NCI-H146 treated with DMSO at 0.1 percent for 48 hours (cell line): ENCODE measurements at regions not wholly inside any gene's neighbourhood (a gene's known extent, or its start where the extent isn't known, plus 50 kb on each side); places are given as distances from the start of the nearest gene placed in this dataset.
"Not testable (repeated sequence)": the region's sequence is repeated elsewhere in the genome, so short reads cannot be mapped to it uniquely, and the experiment has no call there.

Experiments
- DNase-seq: peaks from one replicate; lab custom pipeline; 2025; ENCODE audit not compliant: unreplicated experiment; lab: John Stamatoyannopoulos, UW

DNA sequence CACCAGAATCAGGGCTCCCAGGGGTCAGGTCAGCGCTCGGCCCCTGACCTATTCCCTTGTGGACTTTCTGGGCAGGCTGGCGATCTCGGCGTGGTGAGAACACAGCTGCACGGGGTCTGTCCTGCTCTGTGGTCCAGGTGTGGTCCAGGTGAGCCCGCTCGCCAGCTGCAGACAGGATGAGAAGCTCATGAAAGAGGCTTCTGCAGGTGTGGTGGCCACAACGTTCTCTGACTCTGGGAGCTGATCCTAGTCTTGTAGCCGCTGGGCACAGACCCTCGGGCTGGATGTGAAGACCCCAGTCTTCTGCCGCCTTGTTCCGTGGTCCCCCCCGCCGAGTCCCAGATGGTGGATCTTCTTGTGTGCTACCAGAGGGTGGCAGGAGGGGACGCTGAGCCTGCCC is 129.7 kb downstream of the RTP5 start:
- DNase-seq = no peak

DNA sequence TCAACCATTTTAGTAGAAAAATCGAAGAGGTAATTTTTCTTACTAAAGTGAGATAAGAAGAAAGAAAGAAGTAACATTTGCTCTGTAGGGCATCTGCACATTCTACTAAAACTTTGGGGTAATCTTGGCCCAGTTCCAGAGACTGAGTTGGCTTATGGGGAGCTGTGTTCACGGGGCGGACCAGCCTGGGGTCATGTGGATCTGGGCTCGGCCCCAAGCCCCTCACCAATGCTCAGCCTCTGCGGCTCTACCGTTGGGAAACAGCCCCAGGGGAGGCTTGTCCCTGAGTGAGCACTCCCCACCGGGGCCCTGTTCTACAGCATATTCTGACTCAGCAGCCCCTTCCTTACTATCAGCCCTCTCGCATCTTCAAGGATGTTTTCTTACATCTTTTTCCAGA is 132.3 kb downstream of the RTP5 start:
- DNase-seq = no peak

DNA sequence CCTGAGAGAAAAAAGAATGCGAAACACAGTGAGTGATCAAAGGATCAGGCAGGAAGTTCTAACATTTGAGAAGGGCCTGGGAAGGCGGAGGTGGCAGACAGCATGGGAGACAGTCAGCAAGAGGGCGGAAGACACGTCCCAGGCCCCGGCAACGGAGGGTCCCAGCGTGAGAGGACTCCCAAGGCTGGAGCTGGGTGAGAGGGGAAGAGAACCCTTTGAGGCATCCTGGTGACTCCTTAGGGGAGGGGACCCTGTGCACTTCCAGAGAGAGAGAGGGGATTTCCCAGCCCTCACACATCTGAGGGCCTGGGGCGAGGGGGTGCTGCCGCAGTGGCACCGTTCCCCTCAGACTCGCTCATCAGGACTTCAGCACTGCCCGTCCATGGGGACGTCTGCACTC is 133.4 kb downstream of the RTP5 start:
- no peak for DNase-seq

DNA sequence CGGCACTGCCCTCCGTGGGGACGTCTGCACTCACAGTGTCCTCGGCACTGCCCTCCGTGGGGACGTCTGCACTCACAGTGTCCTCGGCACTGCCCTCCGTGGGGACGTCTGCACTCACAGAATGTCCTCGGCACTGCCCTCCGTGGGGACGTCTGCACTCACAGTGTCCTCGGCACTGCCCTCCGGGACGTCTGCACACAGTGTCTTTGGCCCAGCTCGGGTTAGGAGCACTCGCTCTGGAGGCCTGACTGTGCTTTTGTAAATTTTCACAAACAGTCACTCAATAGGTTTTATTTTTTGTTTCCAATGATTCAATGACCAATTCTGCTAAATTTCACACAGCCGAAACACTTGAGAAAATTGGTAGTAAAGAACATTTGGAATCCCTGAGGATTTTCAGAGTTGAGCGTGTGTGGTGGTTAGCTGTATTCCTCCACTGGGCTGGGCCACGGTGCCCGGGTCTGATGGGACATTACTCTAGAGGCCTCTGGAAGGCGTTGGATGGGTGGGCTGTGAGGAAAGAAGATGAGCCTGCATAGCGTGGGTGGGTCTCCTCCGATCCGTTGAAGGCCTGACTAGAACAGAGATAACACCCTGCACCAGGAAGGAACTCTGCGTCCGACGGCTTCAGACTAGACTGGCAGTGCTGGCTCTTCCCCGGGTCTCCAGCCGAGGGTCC is 134.8 kb downstream of the RTP5 start:
- DNase-seq = no peak

DNA sequence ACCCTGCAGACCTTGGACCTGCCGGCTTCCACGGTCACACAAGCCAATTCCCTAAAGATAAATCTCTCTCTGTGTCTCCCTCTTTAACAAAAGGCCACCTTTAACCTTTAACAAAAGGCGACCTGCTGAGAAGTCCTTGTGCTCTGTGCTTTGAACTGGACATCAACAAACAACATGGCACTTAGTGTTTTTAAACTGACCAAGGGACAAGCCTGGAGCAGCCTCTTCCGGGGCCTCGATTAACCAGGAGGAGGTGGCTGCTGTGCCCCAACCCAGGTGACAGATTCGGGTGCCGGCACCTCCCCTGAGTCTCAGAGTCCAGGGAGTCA is 135.3 kb downstream of the RTP5 start:
- no peak for DNase-seq

DNA sequence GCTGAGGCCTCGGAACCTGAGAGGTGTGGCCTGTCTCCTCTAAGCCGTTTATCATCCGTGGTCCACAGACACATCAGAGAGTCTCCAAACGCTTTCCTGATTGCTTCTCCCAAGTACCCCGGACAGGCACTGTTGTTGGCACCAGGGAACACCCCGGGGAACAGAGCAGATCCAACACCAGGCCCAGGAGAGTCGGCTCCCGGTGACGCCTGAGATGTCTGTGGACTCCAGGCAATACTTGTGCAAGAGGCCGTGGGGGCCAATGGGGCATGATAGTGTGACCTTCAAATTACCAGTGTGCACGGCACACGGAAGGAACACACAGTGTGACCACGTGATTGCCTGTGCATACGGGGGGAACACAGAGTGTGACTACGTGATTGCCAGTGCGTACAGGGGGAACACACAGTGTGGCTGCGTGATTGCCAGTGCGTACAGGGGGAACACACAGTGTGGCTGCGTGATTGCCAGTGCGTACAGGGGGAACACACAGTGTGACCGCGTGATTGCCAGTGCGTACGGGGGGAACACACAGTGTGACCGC is 136.6 kb downstream of the RTP5 start:
- DNase-seq = not testable (repeated sequence)

DNA sequence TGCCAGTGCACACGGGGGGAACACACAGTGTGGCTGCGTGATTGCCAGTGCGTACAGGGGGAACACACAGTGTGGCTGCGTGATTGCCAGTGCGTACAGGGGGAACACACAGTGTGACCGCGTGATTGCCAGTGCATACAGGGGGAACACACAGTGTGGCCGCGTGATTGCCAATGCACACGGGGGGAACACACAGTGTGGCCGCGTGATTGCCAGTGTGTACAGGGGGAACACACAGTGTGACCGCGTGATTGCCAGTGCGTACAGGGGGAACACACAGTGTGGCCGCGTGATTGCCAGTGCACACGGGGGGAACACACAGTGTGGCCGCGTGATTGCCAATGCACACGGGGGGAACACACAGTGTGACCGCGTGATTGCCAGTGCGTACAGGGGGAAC is 139.4 kb downstream of the RTP5 start:
- DNase-seq = not testable (repeated sequence)

DNA sequence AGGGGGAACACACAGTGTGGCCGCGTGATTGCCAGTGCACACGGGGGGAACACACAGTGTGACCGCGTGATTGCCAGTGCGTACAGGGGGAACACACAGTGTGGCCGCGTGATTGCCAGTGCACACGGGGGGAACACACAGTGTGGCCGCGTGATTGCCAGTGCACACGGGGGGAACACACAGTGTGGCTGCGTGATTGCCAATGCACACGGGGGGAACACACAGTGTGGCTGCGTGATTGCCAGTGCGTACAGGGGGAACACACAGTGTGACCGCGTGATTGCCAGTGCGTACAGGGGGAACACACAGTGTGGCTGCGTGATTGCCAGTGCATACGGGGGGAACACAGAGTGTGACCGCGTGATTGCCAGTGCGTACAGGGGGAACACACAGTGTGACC is 140.3 kb downstream of the RTP5 start:
- not testable (repeated sequence) for DNase-seq

DNA sequence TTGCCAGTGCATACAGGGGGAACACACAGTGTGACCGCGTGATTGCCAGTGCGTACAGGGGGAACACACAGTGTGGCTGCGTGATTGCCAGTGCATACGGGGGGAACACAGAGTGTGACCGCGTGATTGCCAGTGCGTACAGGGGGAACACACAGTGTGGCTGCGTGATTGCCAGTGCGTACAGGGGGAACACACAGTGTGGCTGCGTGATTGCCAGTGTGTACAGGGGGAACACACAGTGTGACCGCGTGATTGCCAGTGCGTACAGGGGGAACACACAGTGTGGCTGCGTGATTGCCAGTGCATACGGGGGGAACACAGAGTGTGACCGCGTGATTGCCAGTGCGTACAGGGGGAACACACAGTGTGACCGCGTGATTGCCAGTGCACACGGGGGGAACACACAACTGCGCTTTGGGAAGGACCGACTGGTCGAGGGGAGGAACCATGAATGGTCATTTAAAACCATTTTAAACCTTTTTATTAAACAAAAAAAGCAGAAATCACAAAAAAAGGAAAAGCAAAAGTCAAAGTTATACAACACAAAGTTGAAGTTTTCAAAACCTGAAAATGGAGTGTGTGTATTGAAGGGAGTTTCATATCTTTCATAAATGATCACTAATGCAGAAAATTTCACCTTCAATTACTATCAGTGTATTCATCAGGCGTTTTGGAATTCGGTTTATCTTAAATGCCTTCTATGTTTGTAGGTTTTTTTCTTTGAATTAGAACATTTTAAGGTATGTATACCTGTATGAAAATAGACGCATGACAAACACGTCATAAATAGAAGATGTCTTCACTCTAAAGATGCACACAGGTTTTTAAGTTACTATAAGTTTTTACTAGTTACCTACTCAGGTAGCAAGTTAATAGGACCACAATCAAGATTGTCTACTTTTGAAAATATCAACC is 141.0 kb downstream of the RTP5 start:
- not testable (repeated sequence) for DNase-seq

DNA sequence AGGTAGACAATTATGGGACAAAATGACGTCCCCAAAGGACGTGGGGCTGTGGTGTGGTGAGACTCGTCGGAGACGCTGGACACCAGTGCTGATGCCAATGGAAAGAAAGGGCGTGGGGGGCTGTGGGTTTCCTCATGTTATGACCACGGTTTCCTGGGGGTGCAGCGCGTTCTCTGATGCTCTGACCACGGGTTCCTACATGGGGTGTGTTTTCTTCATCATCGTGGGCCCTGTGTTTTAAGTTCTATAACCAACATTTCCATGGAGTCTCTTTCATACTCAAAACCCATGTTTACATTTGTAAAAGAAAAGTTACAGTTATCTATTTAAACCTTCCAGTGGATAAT is 141.6 kb downstream of the RTP5 start:
- no peak for DNase-seq

DNA sequence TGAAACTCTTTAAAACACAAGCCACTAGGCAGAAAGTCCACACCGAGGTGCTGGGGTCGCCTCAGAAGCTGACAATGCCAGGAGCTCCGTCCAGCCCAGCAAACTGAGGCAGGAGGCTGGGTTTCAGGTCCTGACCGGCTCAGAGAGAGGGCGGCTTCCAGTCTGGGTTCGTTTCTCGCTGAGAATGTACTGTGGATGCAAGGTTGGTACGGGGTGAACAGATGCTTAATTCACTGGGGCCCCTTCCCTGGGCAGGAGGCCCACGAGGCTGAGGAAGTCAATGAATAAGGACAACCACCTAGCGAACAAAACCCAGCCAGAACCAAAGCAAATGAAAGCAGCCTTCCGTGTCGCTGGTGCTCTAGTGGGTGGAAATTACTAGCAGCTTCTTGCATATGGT is 142.0 kb downstream of the RTP5 start:
- no peak for DNase-seq

DNA sequence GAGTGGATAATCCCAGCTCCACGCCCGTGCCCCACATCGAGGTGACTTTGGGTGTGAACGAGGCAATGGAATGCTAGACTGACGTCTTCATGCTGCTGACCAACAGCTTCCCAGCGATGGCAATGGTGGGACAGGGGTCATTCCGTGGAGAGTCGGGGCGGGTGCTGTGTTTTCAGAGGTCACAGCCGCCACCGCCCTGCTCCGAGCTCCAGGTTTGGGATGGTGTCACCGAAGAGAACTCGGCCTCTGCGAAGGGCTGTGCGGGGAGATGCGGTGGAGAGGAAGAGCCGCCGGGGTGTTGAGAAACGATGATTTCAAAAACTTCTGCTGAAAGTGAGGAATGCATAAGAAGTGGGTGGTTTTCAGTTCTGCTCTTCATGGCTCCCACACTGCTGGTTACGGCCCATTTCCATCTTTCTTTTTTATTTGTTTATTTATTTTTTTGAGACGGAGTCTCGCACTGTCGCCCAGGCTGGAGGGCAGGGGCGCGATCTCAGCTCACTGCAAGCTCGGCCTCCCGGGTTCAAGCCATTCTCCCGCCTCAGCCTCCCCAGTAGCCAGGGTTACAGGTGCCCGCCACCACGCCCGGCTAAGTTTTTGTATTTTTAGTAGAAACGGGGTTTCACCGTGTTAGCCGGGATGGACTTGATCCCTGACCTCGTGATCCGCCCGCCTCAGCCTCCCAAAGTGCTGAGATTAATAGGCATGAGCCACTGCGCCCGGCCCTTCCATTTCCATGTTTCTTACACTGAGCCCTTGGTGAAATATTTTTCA is 142.6 kb downstream of the RTP5 start:
- DNase-seq = no peak

DNA sequence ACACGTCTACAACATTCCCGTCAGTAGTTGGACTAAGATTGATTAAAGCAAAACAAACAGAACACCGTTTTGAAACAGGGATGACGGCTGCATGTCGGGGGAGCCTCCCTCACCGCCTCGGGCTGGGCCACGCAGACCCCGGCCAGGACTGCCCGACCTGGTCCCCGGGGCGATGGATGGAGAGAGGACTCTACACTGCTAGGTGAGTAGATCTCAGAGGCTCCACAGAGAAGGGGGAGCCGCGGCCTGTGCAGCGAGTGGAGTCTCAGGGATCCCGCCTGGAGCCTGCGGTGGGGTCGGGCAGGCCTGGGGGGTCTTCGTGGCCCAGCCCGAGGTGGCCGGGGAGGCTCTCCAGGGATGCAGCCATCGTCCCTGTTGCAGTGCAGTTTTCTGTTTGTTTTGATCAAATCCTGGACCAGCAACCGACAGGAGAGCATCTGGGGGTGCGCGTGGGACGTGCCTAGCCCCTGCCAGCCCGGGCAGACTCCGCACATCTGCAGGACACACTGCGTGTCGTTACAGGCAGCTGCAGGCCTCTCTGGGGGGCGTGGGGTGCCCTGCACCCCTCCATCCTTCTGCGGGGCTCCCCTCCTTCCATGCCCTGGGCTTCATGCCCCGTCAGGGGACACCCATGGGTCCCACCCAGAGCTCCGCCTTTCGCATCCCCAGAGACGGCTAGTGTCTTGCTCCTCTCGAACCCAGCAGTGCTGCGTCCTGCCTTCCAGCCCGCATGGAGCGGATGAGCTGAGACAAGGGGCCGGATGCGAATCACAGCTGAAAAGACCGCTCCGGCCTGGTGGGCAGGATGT is 143.6 kb downstream of the RTP5 start:
- DNase-seq = no peak

DNA sequence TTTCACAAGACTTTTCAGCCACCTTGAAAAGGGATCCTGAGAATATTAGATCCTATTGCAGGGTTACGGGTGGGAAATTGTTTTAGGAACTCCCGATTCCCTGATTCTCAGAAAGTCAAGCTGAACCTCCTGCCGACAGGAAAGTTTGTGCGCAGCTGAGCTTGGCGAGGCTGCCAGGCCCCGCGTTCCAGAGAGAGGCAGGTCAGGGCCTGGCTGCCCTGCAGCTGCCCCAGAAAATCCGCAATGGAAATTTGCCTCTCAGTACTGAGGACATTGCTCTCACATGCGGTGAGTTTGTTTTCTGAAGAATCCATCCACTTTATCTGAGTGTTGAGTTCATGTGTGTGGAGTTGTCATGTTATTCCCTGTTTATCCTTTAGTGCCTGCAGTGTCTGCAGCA is 144.2 kb downstream of the RTP5 start:
- DNase-seq = no peak

DNA sequence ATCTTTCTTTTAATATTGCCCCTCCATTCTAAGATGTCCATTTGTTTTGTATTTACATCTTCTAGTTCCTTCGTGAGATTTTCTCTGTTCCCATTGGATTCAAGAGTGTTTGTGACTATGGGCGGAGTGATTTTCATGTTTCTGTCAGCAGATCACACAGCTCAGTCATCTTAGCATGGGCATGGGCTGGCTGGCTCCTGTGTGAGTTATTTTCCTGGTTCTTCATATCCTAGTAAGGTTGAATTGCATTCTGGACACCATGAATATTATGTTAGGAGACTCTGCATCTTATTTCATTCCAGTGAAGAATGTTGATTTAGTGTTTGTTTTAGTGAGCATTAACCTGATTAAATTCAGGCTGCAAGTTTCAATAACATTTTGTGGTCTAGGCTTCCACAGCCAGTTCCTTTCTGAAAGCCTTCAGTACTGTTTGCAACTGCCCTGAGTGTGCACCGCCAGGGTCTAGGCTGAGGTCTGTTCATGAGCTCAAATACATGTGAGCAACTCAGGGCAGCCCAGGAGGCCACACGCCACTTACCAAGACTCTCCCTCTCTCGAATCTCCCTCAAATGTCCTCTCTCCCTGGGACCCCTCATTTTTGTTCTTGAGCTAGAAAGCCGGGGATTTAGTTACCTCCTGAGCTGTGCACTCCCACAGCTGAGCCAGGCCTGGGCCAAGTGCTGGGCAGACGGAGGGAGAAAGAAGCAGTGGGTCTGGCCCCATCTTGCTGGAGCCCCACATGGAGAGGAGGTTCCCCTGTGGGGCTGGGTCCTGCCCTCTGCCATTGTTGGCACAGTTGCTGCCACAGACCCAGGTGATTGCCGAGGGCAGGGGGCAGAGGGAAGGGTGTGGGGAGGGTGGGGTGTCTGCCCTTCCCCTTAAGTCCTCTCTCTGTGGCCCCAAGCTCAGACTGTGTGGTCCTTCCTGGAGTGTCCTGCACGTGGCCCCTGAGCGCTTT is 145.9 kb downstream of the RTP5 start:
- no peak for DNase-seq

DNA sequence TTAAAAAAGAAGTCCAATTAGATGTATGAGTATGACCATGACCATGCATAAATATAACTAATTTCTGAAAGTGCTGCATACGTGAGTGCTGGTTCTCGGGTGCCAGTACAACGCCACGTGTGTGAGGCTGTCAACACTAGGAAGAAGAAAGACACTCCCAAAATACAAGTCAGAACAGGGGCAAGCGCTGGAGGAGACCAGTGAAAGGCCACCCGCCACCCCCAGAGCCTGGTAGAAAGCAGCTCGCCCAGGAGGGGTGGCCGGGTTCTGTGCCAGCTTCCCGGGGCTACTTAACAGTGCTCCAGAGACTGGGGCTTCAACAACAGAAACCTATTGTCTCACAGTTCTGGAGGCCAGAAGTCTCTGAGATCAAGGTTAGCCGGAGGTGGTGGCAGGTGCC is 147.6 kb downstream of the RTP5 start:
- DNase-seq = no peak

DNA sequence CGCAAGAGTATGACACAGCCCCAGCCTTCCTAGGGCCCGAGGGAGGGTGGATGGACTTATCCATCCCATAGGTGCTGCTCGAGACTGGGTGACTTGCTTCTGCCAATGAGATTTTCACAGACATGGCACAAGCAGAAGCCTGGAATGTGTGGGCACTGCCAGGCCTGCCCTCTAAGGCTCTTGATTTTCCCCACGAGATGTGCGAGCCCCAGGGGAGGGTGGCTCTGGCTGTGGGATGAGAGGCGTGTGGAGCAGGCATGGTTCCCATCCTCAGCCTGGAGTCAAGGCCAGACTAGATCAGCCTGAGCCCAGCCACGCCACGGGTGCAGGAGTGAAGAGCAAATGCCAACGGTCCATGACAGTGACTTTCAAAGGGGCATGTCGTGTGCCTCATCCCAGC is 148.9 kb downstream of the RTP5 start:
- not testable (repeated sequence) for DNase-seq

DNA sequence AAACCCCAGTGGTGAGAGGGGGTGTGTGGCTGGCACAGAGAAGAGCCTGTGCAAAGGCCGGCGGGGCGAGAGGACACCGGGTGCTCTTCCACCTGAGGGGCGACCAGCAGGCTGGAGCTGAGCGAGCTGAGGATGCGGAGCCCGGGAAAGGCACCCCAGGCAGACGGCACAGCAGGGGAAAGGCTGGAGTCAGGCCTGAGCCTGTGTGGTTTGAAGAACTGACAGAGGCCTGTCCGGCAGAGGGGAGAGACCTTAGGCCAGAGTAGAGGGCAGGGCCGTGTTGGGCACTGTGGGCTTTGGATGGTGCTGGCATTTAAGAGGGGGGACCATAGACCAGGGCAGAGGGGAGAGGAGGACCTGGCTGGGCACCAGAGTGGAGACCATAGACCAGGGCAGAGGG is 149.8 kb downstream of the RTP5 start:
- DNase-seq = no peak

DNA sequence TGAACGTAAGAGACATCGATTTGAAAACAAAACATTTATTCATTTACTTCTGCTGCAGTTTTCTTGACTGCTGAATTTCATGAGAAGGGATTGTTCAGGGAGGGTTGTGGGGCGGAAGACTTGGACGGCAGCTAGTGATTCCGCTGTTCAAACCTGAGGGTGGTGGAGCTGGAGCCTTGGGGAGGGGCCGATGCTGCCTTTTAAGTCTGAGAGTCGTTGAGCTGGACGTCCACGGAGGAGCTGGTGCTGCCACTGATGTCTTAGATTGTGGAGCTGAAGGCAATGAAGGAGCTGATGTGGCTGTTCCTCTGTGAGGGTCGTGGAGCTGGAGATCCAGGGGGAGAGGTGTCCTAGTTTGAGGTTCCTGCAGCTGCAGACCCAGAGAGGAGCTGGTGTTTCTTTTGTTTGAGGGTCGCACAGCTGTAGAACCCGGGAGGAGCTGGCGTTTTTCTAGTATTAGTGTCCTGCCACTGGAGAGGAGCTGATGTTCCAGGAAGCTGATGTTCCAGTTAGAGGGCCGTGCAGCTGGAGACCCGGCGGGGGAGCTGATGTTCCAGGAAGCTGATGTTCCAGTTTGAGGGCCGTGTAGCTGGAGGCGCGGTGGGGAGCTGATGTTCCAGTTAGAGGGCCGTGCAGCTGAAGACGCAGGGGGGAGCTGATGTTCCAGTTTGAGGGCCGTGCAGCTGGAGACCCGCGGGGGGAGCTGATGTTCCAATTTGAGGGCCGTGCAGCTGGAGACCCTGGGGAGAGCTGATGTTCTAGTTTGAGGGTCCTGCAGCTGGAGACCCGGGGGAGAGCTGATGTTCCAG is 150.9 kb downstream of the RTP5 start:
- DNase-seq = peak; percentile 36
